Caco-2 (cell line): ENCODE measurements at regions not wholly inside any gene's neighbourhood (a gene's known extent, or its start where the extent isn't known, plus 50 kb on each side); places are given as distances from the start of the nearest gene placed in this dataset.

ENCODE experiments used
- BruUV-seq: library from RNA; stranded (reverse); fragments of 400-500 nt; replicated peaks from 2 replicates; lab custom pipeline; 2021; lab: Mats Ljungman, UMichigan
- CTCF ChIA-PET: fragments of 300-600 bp; sonication (Branson Sonifier 250); formaldehyde crosslinking; loops from one replicate; lab custom pipeline; 2022; ENCODE audit warnings: antibody characterized with exemption; lab: Charles Lee
- POLR2A ChIA-PET: fragments of 300-600 bp; sonication (Branson Sonifier 250); formaldehyde crosslinking; loops from one replicate; lab custom pipeline; 2022; ENCODE audit warnings: antibody characterized with exemption; lab: Charles Lee
- DNase-seq, 2 experiments: peaks; one replicate each; pipeline versions ENCODE4 v3.0.0 to v3.0.0-alpha.2; 2020 to 2022
- H3K27me3 ChIP-seq: replicated peaks from 2 replicates; pipeline ENCODE4 v1.6.0; 2011; ENCODE audit warnings: low read length; ENCODE audit not compliant: control insufficient read depth, insufficient read depth
- H3K36me3 ChIP-seq: 2 replicates; pipeline ENCODE4 v1.5.1; 2011; ENCODE audit warnings: low read length; ENCODE audit not compliant: control insufficient read depth, insufficient read depth
- H3K4me1 ChIP-seq: fragments of 250-450 bp; sonication (Bioruptor Pico); 2 replicates; pipeline ENCODE4 v1.5.1; 2020; ENCODE audit warnings: mild to moderate bottlenecking
- H3K4me3 ChIP-seq: 2 replicates; pipeline ENCODE4 v1.5.1; 2011; ENCODE audit warnings: low read depth, mild to moderate bottlenecking, control low read depth, low read length
- H3K9me3 ChIP-seq: fragments of 250-450 bp; sonication (Bioruptor Pico); 2 replicates; pipeline ENCODE4 v1.5.1; 2020; ENCODE audit warnings: mild to moderate bottlenecking, moderate library complexity
- H3K27ac Mint-ChIP-seq: one replicate; pipeline ENCODE4 v1.8.0; 2022; ENCODE audit warnings: mixed read lengths; ENCODE audit not compliant: unreplicated experiment
- H3K27me3 Mint-ChIP-seq: one replicate; pipeline ENCODE4 v1.8.0; 2022; ENCODE audit warnings: mixed read lengths; ENCODE audit not compliant: insufficient read depth, unreplicated experiment
- H3K36me3 Mint-ChIP-seq: one replicate; pipeline ENCODE4 v1.8.0; 2022; ENCODE audit warnings: mild to moderate bottlenecking, mixed read lengths; ENCODE audit not compliant: insufficient read depth, unreplicated experiment
- H3K4me1 Mint-ChIP-seq: one replicate; pipeline ENCODE4 v1.8.0; 2022; ENCODE audit warnings: low read depth, mixed read lengths; ENCODE audit not compliant: unreplicated experiment
- H3K4me3 Mint-ChIP-seq: one replicate; pipeline ENCODE4 v1.8.0; 2022; ENCODE audit warnings: mild to moderate bottlenecking, moderate library complexity, mixed read lengths; ENCODE audit not compliant: unreplicated experiment
- H3K9me3 Mint-ChIP-seq: one replicate; pipeline ENCODE4 v1.8.0; 2022; ENCODE audit warnings: mixed read lengths; ENCODE audit not compliant: unreplicated experiment
- intact Hi-C: fragments of 100-400 bp; cut with micrococcal nuclease; formaldehyde crosslinking; loops from one replicate; pipeline ENCODE4 v1.10.0; 2022; ENCODE audit not compliant: unreplicated experiment
- TF ChIP-seq, protein P1 (sequence below), 2 experiments: fragments of 200-600 bp in 1 of 2; IDR thresholded peaks; 1 replicate in 1 of 2; 2 replicates in 1 of 2; pipeline versions ENCODE4 v1.5.1 to v1.8.0; 2011 to 2022; ENCODE audit warnings: antibody characterized with exemption in 1 of 2, control low read depth in 1 of 2, inconsistent platforms in 1 of 2, low read depth in 1 of 2, low read length in 1 of 2, mild to moderate bottlenecking in 1 of 2, moderate library complexity in 1 of 2; ENCODE audit not compliant: insufficient read depth in 1 of 2, severe bottlenecking in 1 of 2, unreplicated experiment in 1 of 2

DNA sequence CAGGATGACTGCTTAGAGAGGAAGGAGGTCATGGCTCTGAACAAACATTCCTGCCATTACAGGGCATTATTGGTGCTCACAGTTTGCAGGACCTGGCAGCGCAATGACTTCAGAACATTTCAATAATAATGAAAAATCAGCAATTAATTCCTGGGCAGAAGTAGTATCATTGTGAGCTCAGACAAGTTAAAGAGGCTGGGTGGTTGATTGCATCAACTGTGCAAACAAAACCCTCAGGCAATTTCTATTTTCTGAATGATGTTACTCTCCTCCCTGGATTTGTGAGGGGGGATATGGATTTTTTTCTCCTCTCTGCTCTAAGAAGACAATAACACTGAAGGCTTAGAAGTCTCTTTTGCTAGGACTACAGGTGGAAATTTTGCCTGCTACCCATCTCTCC is 168.1 kb upstream of the TACR1 start:
- Histone ChIP-seq H3K4me1 (no peaks in the 10 kb centered on the region), H3K9me3 (no peaks in the 10 kb centered on the region), H3K4me3 (no peak overlapping the region), H3K27me3 (no peaks in the 10 kb centered on the region), H3K36me3 (no peaks in the 10 kb centered on the region)
- ChIA-PET POLR2A (no interaction called here), CTCF (no interaction called here)
- TF ChIP-seq, protein P1, sequence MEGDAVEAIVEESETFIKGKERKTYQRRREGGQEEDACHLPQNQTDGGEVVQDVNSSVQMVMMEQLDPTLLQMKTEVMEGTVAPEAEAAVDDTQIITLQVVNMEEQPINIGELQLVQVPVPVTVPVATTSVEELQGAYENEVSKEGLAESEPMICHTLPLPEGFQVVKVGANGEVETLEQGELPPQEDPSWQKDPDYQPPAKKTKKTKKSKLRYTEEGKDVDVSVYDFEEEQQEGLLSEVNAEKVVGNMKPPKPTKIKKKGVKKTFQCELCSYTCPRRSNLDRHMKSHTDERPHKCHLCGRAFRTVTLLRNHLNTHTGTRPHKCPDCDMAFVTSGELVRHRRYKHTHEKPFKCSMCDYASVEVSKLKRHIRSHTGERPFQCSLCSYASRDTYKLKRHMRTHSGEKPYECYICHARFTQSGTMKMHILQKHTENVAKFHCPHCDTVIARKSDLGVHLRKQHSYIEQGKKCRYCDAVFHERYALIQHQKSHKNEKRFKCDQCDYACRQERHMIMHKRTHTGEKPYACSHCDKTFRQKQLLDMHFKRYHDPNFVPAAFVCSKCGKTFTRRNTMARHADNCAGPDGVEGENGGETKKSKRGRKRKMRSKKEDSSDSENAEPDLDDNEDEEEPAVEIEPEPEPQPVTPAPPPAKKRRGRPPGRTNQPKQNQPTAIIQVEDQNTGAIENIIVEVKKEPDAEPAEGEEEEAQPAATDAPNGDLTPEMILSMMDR (IDR thresholded peaks at IDR 0.05; ENCODE audit: insufficient read depth in 1 of 2, low read depth in 1 of 2, low read length in 1 of 2, severe bottlenecking in 1 of 2, unreplicated experiment in 1 of 2) = no peak
- no peak overlapping the region for H3K27ac Mint-ChIP-seq
- H3K4me3 Mint-ChIP-seq = no peak overlapping the region
- no peaks in the 10 kb centered on the region for H3K27me3 Mint-ChIP-seq
- no peaks in the 10 kb centered on the region for H3K36me3 Mint-ChIP-seq
- intact Hi-C loops = no loop called here
- H3K9me3 Mint-ChIP-seq = peaks cover 9% of the 10 kb centered on the region
- no peak for DNase-seq
- no TSS peak for BruUV-seq
- no peaks in the 10 kb centered on the region for H3K4me1 Mint-ChIP-seq

DNA sequence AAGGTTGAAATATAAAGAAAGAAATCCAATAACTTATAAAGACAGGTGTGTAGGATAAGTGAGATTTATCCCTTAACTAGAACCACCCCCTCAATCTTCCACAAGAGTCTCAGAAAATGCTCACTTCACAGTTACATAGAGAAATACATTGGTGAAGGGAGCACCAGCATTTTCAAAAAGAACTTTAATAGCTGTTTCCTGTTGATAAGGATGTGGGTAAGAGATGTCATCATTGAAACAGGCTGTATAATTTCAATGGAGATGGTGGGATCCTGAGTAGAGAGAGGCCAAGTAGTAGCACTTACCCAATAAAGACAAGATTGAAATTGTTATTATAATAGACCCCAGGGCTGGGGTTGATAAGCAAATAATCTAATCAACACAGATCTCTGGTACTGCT is 162.2 kb upstream of the TACR1 start:
- no peak for DNase-seq
- H3K27me3 Mint-ChIP-seq = no peaks in the 10 kb centered on the region
- Histone ChIP-seq H3K9me3 (no peaks in the 10 kb centered on the region), H3K27me3 (no peaks in the 10 kb centered on the region), H3K36me3 (no peaks in the 10 kb centered on the region), H3K4me1 (no peaks in the 10 kb centered on the region), H3K4me3 (no peak overlapping the region)
- ChIA-PET POLR2A (no interaction called here), CTCF (no interaction called here)
- intact Hi-C loops = no loop called here
- H3K27ac Mint-ChIP-seq = no peak overlapping the region
- H3K4me3 Mint-ChIP-seq = no peak overlapping the region
- no peaks in the 10 kb centered on the region for H3K4me1 Mint-ChIP-seq
- H3K36me3 Mint-ChIP-seq = no peaks in the 10 kb centered on the region
- H3K9me3 Mint-ChIP-seq = no peaks in the 10 kb centered on the region
- TF ChIP-seq, protein P1 (IDR thresholded peaks at IDR 0.05; ENCODE audit: insufficient read depth in 1 of 2, low read depth in 1 of 2, low read length in 1 of 2, severe bottlenecking in 1 of 2, unreplicated experiment in 1 of 2) = no peak
- BruUV-seq = no TSS peak

GRCh38 chr2:75360945-75361344 is 161.6 kb upstream of the TACR1 start:
- no TSS peak for BruUV-seq
- Mint-ChIP-seq H3K36me3 (no peaks in the 10 kb centered on the region), H3K9me3 (no peaks in the 10 kb centered on the region), H3K27ac (no peak overlapping the region), H3K4me3 (no peak overlapping the region), H3K27me3 (no peaks in the 10 kb centered on the region), H3K4me1 (no peaks in the 10 kb centered on the region)
- no peak for DNase-seq
- Histone ChIP-seq H3K9me3 (no peaks in the 10 kb centered on the region), H3K27me3 (no peaks in the 10 kb centered on the region), H3K36me3 (no peaks in the 10 kb centered on the region), H3K4me3 (no peak overlapping the region), H3K4me1 (no peaks in the 10 kb centered on the region)
- ChIA-PET POLR2A (no interaction called here), CTCF (no interaction called here)
- intact Hi-C loops = no loop called here
- TF ChIP-seq, protein P1 (IDR thresholded peaks at IDR 0.05; ENCODE audit: insufficient read depth in 1 of 2, low read depth in 1 of 2, low read length in 1 of 2, severe bottlenecking in 1 of 2, unreplicated experiment in 1 of 2) = no peak
